A549 (cell line): ENCODE measurements at regions not wholly inside any gene's neighbourhood (a gene's known extent, or its start where the extent isn't known, plus 50 kb on each side); places are given as distances from the start of the nearest gene placed in this dataset.

Experiments used
- ATAC-seq, 2 experiments: fragments of 200-7000 bp in 1 of 2; fragments of >200 bp in 1 of 2; cut with Nextera tagmentation in 1 of 2; cut with Tn5 transposase in 1 of 2; 3 replicates each; pipeline versions ENCODE4 v1.8.0 to v1.9.1; 2018 to 2020; ENCODE audit warnings: mild to moderate bottlenecking in 1 of 2, moderate library complexity in 1 of 2
- CTCF ChIA-PET: fragments of 300-600 bp; sonication (Branson Sonifier 250); formaldehyde crosslinking; extraction: SDS; loops from one replicate; lab custom pipeline; 2021; ENCODE audit warnings: antibody characterized with exemption, inconsistent platforms; lab: Yijun Ruan, JAX
- POLR2A ChIA-PET: fragments of 350-600 bp; formaldehyde crosslinking; extraction: SDS; loops from one replicate; lab custom pipeline; 2021; ENCODE audit warnings: antibody characterized with exemption, inconsistent platforms; lab: Yijun Ruan, JAX
- DNase-seq, 2 experiments: peaks; one replicate each; pipeline versions ENCODE4 v3.0.0 to v3.0.0-alpha.2; 2011 to 2016; ENCODE audit warnings: low read depth in 1 of 2, low spot score in 1 of 2
- FAIRE-seq: peaks from 2 replicates; lab custom pipeline; 2011; peaks lifted over from hg19 to GRCh38; lab: Jason Lieb, UNC
- H3K27ac ChIP-seq, 2 experiments: fragments of >200 bp; sonication (Bioruptor Twin); formaldehyde crosslinking; 3 replicates each; pipeline ENCODE4 v1.5.1; 2016 to 2017
- H3K4me1 ChIP-seq: fragments of >200 bp; sonication (Bioruptor Twin); formaldehyde crosslinking; 3 replicates; pipeline ENCODE4 v1.6.1; 2016
- H3K4me2 ChIP-seq: fragments of >200 bp; sonication (Bioruptor Twin); formaldehyde crosslinking; 3 replicates; pipeline ENCODE4 v1.6.1; 2016
- H3K4me3 ChIP-seq: fragments of >200 bp; sonication (Bioruptor Twin); formaldehyde crosslinking; 3 replicates; pipeline ENCODE4 v1.5.1; 2016
- H3K9me3 ChIP-seq: fragments of >200 bp; sonication (Bioruptor Twin); formaldehyde crosslinking; 3 replicates; pipeline ENCODE4 v1.6.1; 2016
- BHLHE40 ChIP-seq: IDR thresholded peaks from 2 replicates; pipeline ENCODE4 v1.6.1; 2012; ENCODE audit warnings: low read depth, low read length, inconsistent platforms
- CBX2 ChIP-seq: fragments of 200-600 bp; sonication (generic); IDR thresholded peaks from 2 replicates; pipeline ENCODE4 v1.6.1; 2016; ENCODE audit warnings: low read depth, mild to moderate bottlenecking, borderline replicate concordance
- CBX8 ChIP-seq: fragments of 200-600 bp; sonication (generic); IDR thresholded peaks from 2 replicates; pipeline ENCODE4 v1.6.1; 2016
- CEBPB ChIP-seq, 2 experiments: fragments of >200 bp in 1 of 2; sonication (Bioruptor Twin) in 1 of 2; formaldehyde crosslinking in 1 of 2; IDR thresholded peaks; 2 replicates each; pipeline ENCODE4 v1.6.1; 2012 to 2016
- CHD2 ChIP-seq: fragments of 150-350 bp; IDR thresholded peaks from 2 replicates; pipeline ENCODE4 v1.6.1; 2014; ENCODE audit warnings: low read length; ENCODE audit not compliant: partially characterized antibody
- EHF ChIP-seq: fragments of 250-450 bp; sonication (Bioruptor Pico); IDR thresholded peaks from 2 replicates; pipeline ENCODE4 v1.5.0; 2020; ENCODE audit warnings: mild to moderate bottlenecking
- EP300 ChIP-seq, 2 experiments: fragments of >200 bp; sonication (Bioruptor Twin); formaldehyde crosslinking; IDR thresholded peaks; 2 replicates in 1 of 2; 3 replicates in 1 of 2; pipeline ENCODE4 v1.6.1; 2016 to 2017
- ESRRA ChIP-seq: fragments of 150-350 bp; IDR thresholded peaks from 2 replicates; pipeline ENCODE4 v1.6.1; 2014; ENCODE audit warnings: mild to moderate bottlenecking, low read length, borderline replicate concordance
- FOXS1 ChIP-seq: fragments of 250-450 bp; sonication (Bioruptor Pico); IDR thresholded peaks from 2 replicates; pipeline ENCODE4 v1.5.0; 2020; ENCODE audit warnings: mild to moderate bottlenecking, moderate library complexity
- GATA3 ChIP-seq: IDR thresholded peaks from 2 replicates; pipeline ENCODE4 v1.6.1; 2012; ENCODE audit warnings: borderline replicate concordance
- HES2 ChIP-seq: fragments of >200 bp; sonication (Bioruptor Twin); formaldehyde crosslinking; IDR thresholded peaks from 2 replicates; pipeline ENCODE4 v1.6.1; 2016
- HMGXB4 ChIP-seq: fragments of 250-450 bp; sonication (Bioruptor Pico); IDR thresholded peaks from 2 replicates; pipeline ENCODE4 v1.5.0; 2021; ENCODE audit warnings: mild to moderate bottlenecking, moderate library complexity, borderline replicate concordance
- HOXA7 ChIP-seq: fragments of 250-450 bp; sonication (Bioruptor Pico); IDR thresholded peaks from 2 replicates; pipeline ENCODE4 v1.5.0; 2020; ENCODE audit warnings: mild to moderate bottlenecking, moderate library complexity
- HOXB13 ChIP-seq: fragments of 250-450 bp; sonication (Bioruptor Pico); IDR thresholded peaks from 2 replicates; pipeline ENCODE4 v1.5.0; 2020; ENCODE audit warnings: low read depth, mild to moderate bottlenecking, moderate library complexity
- HOXB5 ChIP-seq: fragments of 250-450 bp; sonication (Bioruptor Pico); IDR thresholded peaks from 2 replicates; pipeline ENCODE4 v1.5.0; 2020; ENCODE audit warnings: mild to moderate bottlenecking, moderate library complexity
- JUNB ChIP-seq: fragments of >200 bp; sonication (Bioruptor Twin); formaldehyde crosslinking; IDR thresholded peaks from 2 replicates; pipeline ENCODE4 v1.6.1; 2016
- KDM1A ChIP-seq: fragments of 200-600 bp; sonication (generic); IDR thresholded peaks from 2 replicates; pipeline ENCODE4 v1.6.1; 2016; ENCODE audit warnings: low read depth, mild to moderate bottlenecking
- KDM5A ChIP-seq: fragments of 200-600 bp; sonication (generic); IDR thresholded peaks from 2 replicates; pipeline ENCODE4 v1.6.1; 2016; ENCODE audit warnings: antibody characterized with exemption, mild to moderate bottlenecking
- PBX3 ChIP-seq: IDR thresholded peaks from 2 replicates; pipeline ENCODE4 v1.6.1; 2012
- POLR2AphosphoS2 ChIP-seq: conservative IDR thresholded peaks from 2 replicates; pipeline ENCODE4 v1.6.1; 2012; ENCODE audit warnings: low read length, improper control_type of control experiment, inconsistent platforms
- RCOR1 ChIP-seq: fragments of 150-350 bp; IDR thresholded peaks from 2 replicates; pipeline ENCODE4 v1.6.1; 2014; ENCODE audit warnings: antibody characterized with exemption, low read length, low read depth
- RFX5 ChIP-seq: fragments of 450-650 bp; IDR thresholded peaks from 2 replicates; pipeline ENCODE4 v1.7.1; 2014; ENCODE audit warnings: antibody characterized with exemption, mild to moderate bottlenecking, moderate library complexity
- RNF2 ChIP-seq: fragments of 200-600 bp; sonication (generic); IDR thresholded peaks from 2 replicates; pipeline ENCODE4 v1.6.1; 2016; ENCODE audit warnings: low read depth, mild to moderate bottlenecking, antibody characterized with exemption, moderate library complexity, borderline replicate concordance
- SMC3 ChIP-seq: fragments of >200 bp; sonication (Bioruptor Twin); formaldehyde crosslinking; IDR thresholded peaks from 3 replicates; pipeline ENCODE4 v1.6.1; 2018; ENCODE audit warnings: inconsistent platforms
- TFCP2L1 ChIP-seq: fragments of 250-450 bp; sonication (Bioruptor Pico); IDR thresholded peaks from 2 replicates; pipeline ENCODE4 v1.5.0; 2021; ENCODE audit warnings: mild to moderate bottlenecking
- WGBS: methylation state at CpG from one replicate; pipeline ENCODE4 v1.1.6; 2017; ENCODE audit errors: missing lambda C conversion rate; 5-methylcytosine and 5-hydroxymethylcytosine counted together

DNA sequence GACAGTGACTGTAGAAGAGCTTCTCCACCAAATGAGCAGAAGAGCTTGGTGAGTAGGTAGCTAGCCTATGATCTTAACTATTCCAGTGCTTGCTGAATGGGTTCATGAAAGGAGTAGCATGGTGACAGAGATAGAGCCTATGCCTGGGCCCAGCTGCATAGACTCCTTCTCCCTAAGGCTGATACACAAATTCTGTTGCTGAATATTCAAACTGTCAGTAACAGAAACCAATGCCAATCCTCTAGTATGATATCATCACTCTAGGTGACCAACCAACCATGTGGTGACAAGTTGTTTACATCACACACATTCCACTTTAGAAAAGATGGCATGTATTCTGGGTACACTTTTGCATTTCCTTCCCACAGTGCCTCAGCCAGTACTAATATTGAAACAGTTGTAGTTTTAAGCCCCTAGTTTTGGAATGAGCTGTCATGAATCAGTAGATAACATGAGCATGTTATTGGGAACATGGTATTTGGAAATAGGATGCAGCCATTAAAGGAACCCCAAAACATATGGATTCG, 103.4 kb upstream of the GRXCR1 start:
- H3K4me2 ChIP-seq, result no peak overlapping the region
- 0% methylated on average over 1 of the region's 1 CpG for WGBS
- H3K4me3 ChIP-seq, result no peak overlapping the region
- no peak for FAIRE-seq
- no peaks in the 10 kb centered on the region for H3K4me1 ChIP-seq
- ChIA-PET CTCF (no interaction called here), POLR2A (no interaction called here)
- DNase-seq, result no peak
- H3K27ac ChIP-seq, result no peak overlapping the region
- TF ChIP-seq HOXB5 (no peak), CBX8 (no peak), FOXS1 (CRISPR knock-in tag) (no peak), PBX3 (no peak), RFX5 (no peak), RNF2 (no peak), HOXA7 (CRISPR knock-in tag) (no peak), SMC3 (no peak), KDM5A (no peak), ESRRA (no peak), KDM1A (no peak), GATA3 (no peak), HES2 (no peak), TFCP2L1 (CRISPR knock-in tag) (no peak), CHD2 (no peak), BHLHE40 (no peak)
- H3K9me3 ChIP-seq, result no peaks in the 10 kb centered on the region
- no peak for ATAC-seq

DNA sequence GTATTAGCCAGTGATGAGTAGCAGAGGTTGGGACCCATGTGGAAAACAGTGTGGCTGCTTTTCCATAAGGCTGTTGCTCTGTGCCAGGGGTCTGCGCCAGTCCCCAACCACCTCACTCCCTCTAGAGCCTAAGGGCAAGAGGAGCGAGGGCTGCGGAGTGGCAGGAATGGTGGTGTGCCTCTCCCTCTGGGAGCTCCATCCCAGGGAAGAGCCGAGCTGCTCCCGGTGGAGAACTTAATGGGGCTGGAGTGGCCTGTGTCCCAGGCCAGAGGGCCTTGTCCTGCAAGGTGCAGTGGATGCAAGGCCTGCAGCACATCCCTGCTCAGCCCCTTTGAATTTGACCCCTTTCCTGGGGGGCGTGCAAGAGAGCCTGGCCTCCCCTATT, 105.4 kb upstream of the GRXCR1 start:
- no peak for DNase-seq
- CTCF ChIA-PET, result interaction anchor here (0.7 kb wide), 1 partner anchor 169 kb away, joined by 3 read pairs; no protein-coding TSS in a partner anchor
- FAIRE-seq, result no peak
- no peak for ATAC-seq
- no peaks in the 10 kb centered on the region for H3K4me1 ChIP-seq
- H3K9me3 ChIP-seq, result no peaks in the 10 kb centered on the region
- no peak overlapping the region for H3K27ac ChIP-seq
- TF ChIP-seq JUNB (no peak), CEBPB (IDR thresholded peaks at IDR 0.05) (no peak), RCOR1 (no peak), POLR2AphosphoS2 (no peak), EP300 (IDR thresholded peaks at IDR 0.05) (no peak), CBX8 (no peak)
- TF ChIP-seq, all 56 proteins: peak for 0
- POLR2A ChIA-PET, result no interaction called here
- Histone ChIP-seq H3K4me3 (no peak overlapping the region), H3K4me2 (no peak overlapping the region)
- 7% methylated on average over 2 of the region's 6 CpGs for WGBS

- no peak for FAIRE-seq
These were observed 106.0 kb upstream of the GRXCR1 start for GRCh38 chr4:42786350-42787078.

More at GRCh38 chr4:42786350-42787078, 106.0 kb upstream of the GRXCR1 start:
- Histone ChIP-seq H3K4me3 (no peak overlapping the region), H3K9me3 (no peaks in the 10 kb centered on the region), H3K4me1 (no peaks in the 10 kb centered on the region), H3K27ac (no peak overlapping the region), H3K4me2 (no peak overlapping the region)
- ATAC-seq, result no peak
- ChIA-PET POLR2A (no interaction called here), CTCF (no interaction called here)
- no peak for TF ChIP-seq RCOR1
- no peak for TF ChIP-seq CBX2
- TF ChIP-seq BHLHE40, result no peak
- no peak for TF ChIP-seq HOXB13
- TF ChIP-seq GATA3, result no peak
- TF ChIP-seq HMGXB4, result no peak
- TF ChIP-seq EHF (CRISPR knock-in tag), result no peak
- no peak for DNase-seq
- WGBS, result 4% methylated on average over 5 of the region's 6 CpGs
